ENCODE measurements at regions not wholly inside any gene's neighbourhood (a gene's known extent, or its start where the extent isn't known, plus 50 kb on each side); places are given as distances from the start of the nearest gene placed in this dataset.

- Histone ChIP-seq H3K79me2 (ENCODE audit: insufficient read depth, low read length) (no peaks in the 10 kb centered on the region), H3K9ac (ENCODE audit: insufficient read depth, low read length, poor library complexity, severe bottlenecking) (no peak overlapping the region), H2AFZ (ENCODE audit: insufficient read depth, low read depth, low read length, poor library complexity, severe bottlenecking) (no peak overlapping the region), H3K27me3 (ENCODE audit: control insufficient read depth in 2 of 2, insufficient read depth in 2 of 2, low read length in 2 of 2) (no peaks in the 10 kb centered on the region), H3K27ac (ENCODE audit: low read depth in 1 of 2, low read length in 2 of 2) (no peak overlapping the region), H3K4me1 (ENCODE audit: control insufficient read depth in 1 of 2, insufficient read depth in 2 of 2, low read length in 2 of 2) (no peaks in the 10 kb centered on the region), H3K36me3 (replicated peaks in 1 of 2; ENCODE audit: control insufficient read depth in 1 of 2, insufficient read depth in 2 of 2, low read length in 2 of 2) (no peaks in the 10 kb centered on the region), H3K4me3 (replicated peaks in 1 of 3; ENCODE audit: low read depth in 2 of 3, low read length in 3 of 3) (no peak overlapping the region), H4K20me1 (ENCODE audit: insufficient read depth, low read length) (no peaks in the 10 kb centered on the region), H3K4me2 (replicated peaks; ENCODE audit: extremely low read depth, low read length, poor library complexity, severe bottlenecking) (no peak overlapping the region), H3K9me3 (replicated peaks in 1 of 2; ENCODE audit: control insufficient read depth in 1 of 2, insufficient read depth in 1 of 2, low read length in 2 of 2) (no peaks in the 10 kb centered on the region)
- no peak overlapping the region for H3K27ac Mint-ChIP-seq
- intact Hi-C loops (cut with micrococcal nuclease), result no loop called here
- H3K4me3 Mint-ChIP-seq, result no peak overlapping the region
- WGBS (ENCODE audit: insufficient coverage), result 88% methylated on average over 3 of the region's 3 CpGs
- peaks cover 0 to 5% (median 0%) of the 10 kb centered on the region in 7 donors for H3K9me3 Mint-ChIP-seq
- TF ChIP-seq, protein P1, sequence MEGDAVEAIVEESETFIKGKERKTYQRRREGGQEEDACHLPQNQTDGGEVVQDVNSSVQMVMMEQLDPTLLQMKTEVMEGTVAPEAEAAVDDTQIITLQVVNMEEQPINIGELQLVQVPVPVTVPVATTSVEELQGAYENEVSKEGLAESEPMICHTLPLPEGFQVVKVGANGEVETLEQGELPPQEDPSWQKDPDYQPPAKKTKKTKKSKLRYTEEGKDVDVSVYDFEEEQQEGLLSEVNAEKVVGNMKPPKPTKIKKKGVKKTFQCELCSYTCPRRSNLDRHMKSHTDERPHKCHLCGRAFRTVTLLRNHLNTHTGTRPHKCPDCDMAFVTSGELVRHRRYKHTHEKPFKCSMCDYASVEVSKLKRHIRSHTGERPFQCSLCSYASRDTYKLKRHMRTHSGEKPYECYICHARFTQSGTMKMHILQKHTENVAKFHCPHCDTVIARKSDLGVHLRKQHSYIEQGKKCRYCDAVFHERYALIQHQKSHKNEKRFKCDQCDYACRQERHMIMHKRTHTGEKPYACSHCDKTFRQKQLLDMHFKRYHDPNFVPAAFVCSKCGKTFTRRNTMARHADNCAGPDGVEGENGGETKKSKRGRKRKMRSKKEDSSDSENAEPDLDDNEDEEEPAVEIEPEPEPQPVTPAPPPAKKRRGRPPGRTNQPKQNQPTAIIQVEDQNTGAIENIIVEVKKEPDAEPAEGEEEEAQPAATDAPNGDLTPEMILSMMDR (IDR thresholded peaks at IDR 0.05), result no peak
- H3K4me1 Mint-ChIP-seq, result no peaks in the 10 kb centered on the region
- peaks cover 0 to 3% (median 1%) of the 10 kb centered on the region in 3 donors for H3K27me3 Mint-ChIP-seq (ENCODE audit: low read depth in 3 of 3)
- no peaks in the 10 kb centered on the region for H3K36me3 Mint-ChIP-seq
- DNase-seq, result no peak
Measured at GRCh38 chr18:49678440-49678839, 116.6 kb downstream of the LIPG start.

DNA sequence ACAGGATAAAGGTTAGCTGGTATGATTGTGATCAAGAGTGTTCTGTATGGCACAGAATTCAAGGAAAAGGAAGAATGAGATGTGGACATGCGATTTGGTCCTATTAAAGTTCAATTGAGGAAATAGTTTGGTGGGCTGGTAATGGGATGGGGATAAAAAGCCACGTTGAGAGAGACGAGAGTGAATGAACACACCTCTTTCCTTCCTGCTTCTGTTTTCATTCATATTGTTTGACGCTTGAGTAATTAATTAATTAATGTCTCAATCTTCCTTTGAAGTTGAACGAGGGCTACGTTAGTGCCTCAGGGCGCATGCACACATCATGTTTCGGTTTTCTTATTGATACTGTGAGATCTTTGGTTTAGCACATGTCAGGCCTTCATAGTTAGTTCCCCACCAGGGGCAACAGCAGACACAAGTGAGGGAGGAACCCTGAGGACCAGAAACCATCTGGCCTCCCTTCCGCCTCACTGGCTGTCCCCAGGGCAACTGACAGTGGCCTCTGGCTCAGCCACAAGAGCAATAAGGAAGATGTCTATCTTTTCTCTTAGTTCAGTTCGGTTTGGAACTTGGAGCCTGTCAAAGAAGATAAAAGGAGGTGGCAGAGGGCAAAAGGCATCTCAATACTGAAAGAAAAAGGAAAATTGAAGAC is 116.0 kb downstream of the LIPG start:
- no peak for DNase-seq
- Histone ChIP-seq H3K27me3 (ENCODE audit: control insufficient read depth in 2 of 2, insufficient read depth in 2 of 2, low read length in 2 of 2) (peaks cover 0 to 2% of the 10 kb centered on the region in 2 donors), H3K27ac (ENCODE audit: low read depth in 1 of 2, low read length in 2 of 2) (no peak overlapping the region), H3K4me3 (replicated peaks in 1 of 3; ENCODE audit: low read depth in 2 of 3, low read length in 3 of 3) (no peak overlapping the region), H3K4me1 (ENCODE audit: control insufficient read depth in 1 of 2, insufficient read depth in 2 of 2, low read length in 2 of 2) (no peaks in the 10 kb centered on the region), H2AFZ (ENCODE audit: insufficient read depth, low read depth, low read length, poor library complexity, severe bottlenecking) (no peak overlapping the region), H3K79me2 (ENCODE audit: insufficient read depth, low read length) (no peaks in the 10 kb centered on the region), H3K4me2 (replicated peaks; ENCODE audit: extremely low read depth, low read length, poor library complexity, severe bottlenecking) (no peak overlapping the region), H3K9ac (ENCODE audit: insufficient read depth, low read length, poor library complexity, severe bottlenecking) (no peak overlapping the region), H4K20me1 (ENCODE audit: insufficient read depth, low read length) (no peaks in the 10 kb centered on the region), H3K36me3 (replicated peaks in 1 of 2; ENCODE audit: control insufficient read depth in 1 of 2, insufficient read depth in 2 of 2, low read length in 2 of 2) (no peaks in the 10 kb centered on the region), H3K9me3 (replicated peaks in 1 of 2; ENCODE audit: control insufficient read depth in 1 of 2, insufficient read depth in 1 of 2, low read length in 2 of 2) (no peaks in the 10 kb centered on the region)
- intact Hi-C loops (cut with micrococcal nuclease), result no loop called here
- Mint-ChIP-seq H3K27me3 (ENCODE audit: low read depth in 3 of 3) (peaks cover 0 to 4% (median 1%) of the 10 kb centered on the region in 3 donors), H3K27ac (no peak overlapping the region), H3K4me3 (no peak overlapping the region), H3K36me3 (no peaks in the 10 kb centered on the region), H3K9me3 (peaks cover 0 to 5% (median 0%) of the 10 kb centered on the region in 7 donors), H3K4me1 (no peaks in the 10 kb centered on the region)
- TF ChIP-seq, protein P1 (IDR thresholded peaks at IDR 0.05), result no peak
- 83% methylated on average over 5 of the region's 10 CpGs for WGBS (ENCODE audit: insufficient coverage)

Data from CD14-positive monocyte (primary cell).